SK-N-SH treated with all-trans-retinoic acid at 6 μM for 48 hours (cell line): ENCODE measurements at regions not wholly inside any gene's neighbourhood (a gene's known extent, or its start where the extent isn't known, plus 50 kb on each side); places are given as distances from the start of the nearest gene placed in this dataset.

Experiments used
- ATAC-seq: fragments of 200-7000 bp; cut with Tn5 transposase; 3 replicates; pipeline ENCODE4 v1.9.1; 2020; ENCODE audit warnings: mild to moderate bottlenecking, moderate library complexity
- BACH2 ChIP-seq: fragments of 250-450 bp; sonication (Bioruptor Pico); IDR thresholded peaks from 2 replicates; pipeline ENCODE4 v1.9.0; 2021; ENCODE audit warnings: mild to moderate bottlenecking, borderline replicate concordance
- CSDC2 ChIP-seq: fragments of 250-450 bp; sonication (Bioruptor Pico); IDR thresholded peaks from 2 replicates; pipeline ENCODE4 v1.5.0; 2020; ENCODE audit warnings: mild to moderate bottlenecking, moderate library complexity
- ESRRG ChIP-seq: fragments of 250-450 bp; sonication (Bioruptor Pico); IDR thresholded peaks from 2 replicates; pipeline ENCODE4 v1.6.1; 2021; ENCODE audit warnings: mild to moderate bottlenecking
- ISL1 ChIP-seq: fragments of 250-450 bp; sonication (Bioruptor Pico); IDR thresholded peaks from 2 replicates; pipeline ENCODE4 v2.1.2; 2022; ENCODE audit warnings: mild to moderate bottlenecking, moderate library complexity
- OSR1 ChIP-seq: fragments of 250-450 bp; sonication (Bioruptor Pico); IDR thresholded peaks from 2 replicates; pipeline ENCODE4 v1.8.0; 2022; ENCODE audit warnings: moderate library complexity, mild to moderate bottlenecking, inconsistent platforms
- RARB ChIP-seq: fragments of 250-450 bp; sonication (Bioruptor Pico); IDR thresholded peaks from 2 replicates; pipeline ENCODE4 v1.8.0; 2021; ENCODE audit warnings: mild to moderate bottlenecking, moderate library complexity
- SNAI2 ChIP-seq: fragments of 250-450 bp; sonication (Bioruptor Pico); IDR thresholded peaks from 2 replicates; pipeline ENCODE4 v1.5.0; 2020; ENCODE audit warnings: mild to moderate bottlenecking, moderate library complexity
- TCF4 ChIP-seq: fragments of 250-450 bp; sonication (Bioruptor Pico); IDR thresholded peaks from 2 replicates; pipeline ENCODE4 v1.8.0; 2021; ENCODE audit warnings: mild to moderate bottlenecking, moderate library complexity, borderline replicate concordance
- TOX ChIP-seq: fragments of 250-450 bp; sonication (Bioruptor Pico); IDR thresholded peaks from 2 replicates; pipeline ENCODE4 v1.8.0; 2021; ENCODE audit warnings: mild to moderate bottlenecking, moderate library complexity, borderline replicate concordance
- ZC3H10 ChIP-seq: fragments of 250-450 bp; sonication (Bioruptor Pico); IDR thresholded peaks from 2 replicates; pipeline ENCODE4 v1.5.1; 2021; ENCODE audit warnings: mild to moderate bottlenecking, moderate library complexity
- ZFP3 ChIP-seq: fragments of 250-450 bp; sonication (Bioruptor Pico); IDR thresholded peaks from 2 replicates; pipeline ENCODE4 v1.5.0; 2020; ENCODE audit warnings: mild to moderate bottlenecking, moderate library complexity
- ZFP30 ChIP-seq: fragments of 450-650 bp; formaldehyde crosslinking; IDR thresholded peaks from 2 replicates; pipeline ENCODE4 v1.5.0; 2022; ENCODE audit warnings: mild to moderate bottlenecking, moderate library complexity
- ZNF565 ChIP-seq: fragments of 450-650 bp; formaldehyde crosslinking; conservative IDR thresholded peaks from 2 replicates; pipeline ENCODE4 v1.5.0; 2020; ENCODE audit warnings: low read depth, mild to moderate bottlenecking, moderate library complexity
- ZNF70 ChIP-seq: fragments of 450-650 bp; formaldehyde crosslinking; IDR thresholded peaks from 2 replicates; pipeline ENCODE4 v1.5.0; 2020; ENCODE audit warnings: mild to moderate bottlenecking, moderate library complexity
- ZNF8 ChIP-seq: fragments of 450-650 bp; formaldehyde crosslinking; IDR thresholded peaks from 2 replicates; pipeline ENCODE4 v1.5.0; 2020; ENCODE audit warnings: mild to moderate bottlenecking, moderate library complexity
- TF ChIP-seq, protein P1 (sequence below): fragments of 250-450 bp; sonication (Bioruptor Pico); IDR thresholded peaks from 2 replicates; pipeline ENCODE4 v1.5.0; 2020; ENCODE audit warnings: mild to moderate bottlenecking, moderate library complexity
- TF ChIP-seq, protein P2 (sequence below): fragments of 250-450 bp; sonication (Bioruptor Pico); IDR thresholded peaks from 2 replicates; pipeline ENCODE4 v1.8.0; 2020; ENCODE audit warnings: mild to moderate bottlenecking, moderate library complexity, borderline replicate concordance
- TF ChIP-seq, protein P3 (sequence below): fragments of 250-450 bp; sonication (Bioruptor Pico); IDR thresholded peaks from 2 replicates; pipeline ENCODE4 v1.5.1; 2020; ENCODE audit warnings: low read depth, mild to moderate bottlenecking, moderate library complexity
- TF ChIP-seq, protein P4 (sequence below): fragments of 250-450 bp; sonication (Bioruptor Pico); IDR thresholded peaks from 2 replicates; pipeline ENCODE4 v1.8.0; 2021; ENCODE audit warnings: low read depth, mild to moderate bottlenecking, moderate library complexity, borderline replicate concordance

DNA sequence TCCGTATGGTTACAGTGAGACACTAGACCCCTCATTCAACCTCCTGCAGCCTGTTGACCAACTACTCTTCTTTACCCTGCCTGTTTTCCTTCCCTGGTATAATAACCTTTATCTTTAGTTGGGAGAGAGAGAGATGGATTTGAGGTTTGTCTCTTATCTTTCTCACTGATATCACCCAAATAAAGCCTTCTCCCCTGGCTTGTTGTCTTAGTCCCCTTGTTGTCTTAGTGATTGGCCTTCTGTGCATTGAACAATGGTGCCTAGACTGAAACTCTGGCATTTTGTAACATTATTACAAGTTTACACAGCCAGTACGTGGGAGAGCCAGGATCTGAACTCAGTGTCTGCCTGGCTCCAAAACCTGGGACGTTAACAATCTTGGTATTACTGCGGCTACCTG is 560.8 kb downstream of the HS3ST4 start:
- no peak for TF ChIP-seq ESRRG (CRISPR knock-in tag)
- TF ChIP-seq, protein P1, sequence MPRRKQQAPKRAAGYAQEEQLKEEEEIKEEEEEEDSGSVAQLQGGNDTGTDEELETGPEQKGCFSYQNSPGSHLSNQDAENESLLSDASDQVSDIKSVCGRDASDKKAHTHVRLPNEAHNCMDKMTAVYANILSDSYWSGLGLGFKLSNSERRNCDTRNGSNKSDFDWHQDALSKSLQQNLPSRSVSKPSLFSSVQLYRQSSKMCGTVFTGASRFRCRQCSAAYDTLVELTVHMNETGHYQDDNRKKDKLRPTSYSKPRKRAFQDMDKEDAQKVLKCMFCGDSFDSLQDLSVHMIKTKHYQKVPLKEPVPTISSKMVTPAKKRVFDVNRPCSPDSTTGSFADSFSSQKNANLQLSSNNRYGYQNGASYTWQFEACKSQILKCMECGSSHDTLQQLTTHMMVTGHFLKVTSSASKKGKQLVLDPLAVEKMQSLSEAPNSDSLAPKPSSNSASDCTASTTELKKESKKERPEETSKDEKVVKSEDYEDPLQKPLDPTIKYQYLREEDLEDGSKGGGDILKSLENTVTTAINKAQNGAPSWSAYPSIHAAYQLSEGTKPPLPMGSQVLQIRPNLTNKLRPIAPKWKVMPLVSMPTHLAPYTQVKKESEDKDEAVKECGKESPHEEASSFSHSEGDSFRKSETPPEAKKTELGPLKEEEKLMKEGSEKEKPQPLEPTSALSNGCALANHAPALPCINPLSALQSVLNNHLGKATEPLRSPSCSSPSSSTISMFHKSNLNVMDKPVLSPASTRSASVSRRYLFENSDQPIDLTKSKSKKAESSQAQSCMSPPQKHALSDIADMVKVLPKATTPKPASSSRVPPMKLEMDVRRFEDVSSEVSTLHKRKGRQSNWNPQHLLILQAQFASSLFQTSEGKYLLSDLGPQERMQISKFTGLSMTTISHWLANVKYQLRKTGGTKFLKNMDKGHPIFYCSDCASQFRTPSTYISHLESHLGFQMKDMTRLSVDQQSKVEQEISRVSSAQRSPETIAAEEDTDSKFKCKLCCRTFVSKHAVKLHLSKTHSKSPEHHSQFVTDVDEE (CRISPR knock-in tag), result no peak
- TF ChIP-seq ZNF70 (CRISPR knock-in tag), result no peak
- TF ChIP-seq ZNF8, result no peak
- TF ChIP-seq ZC3H10 (CRISPR knock-in tag), result no peak
- TF ChIP-seq, protein P2, sequence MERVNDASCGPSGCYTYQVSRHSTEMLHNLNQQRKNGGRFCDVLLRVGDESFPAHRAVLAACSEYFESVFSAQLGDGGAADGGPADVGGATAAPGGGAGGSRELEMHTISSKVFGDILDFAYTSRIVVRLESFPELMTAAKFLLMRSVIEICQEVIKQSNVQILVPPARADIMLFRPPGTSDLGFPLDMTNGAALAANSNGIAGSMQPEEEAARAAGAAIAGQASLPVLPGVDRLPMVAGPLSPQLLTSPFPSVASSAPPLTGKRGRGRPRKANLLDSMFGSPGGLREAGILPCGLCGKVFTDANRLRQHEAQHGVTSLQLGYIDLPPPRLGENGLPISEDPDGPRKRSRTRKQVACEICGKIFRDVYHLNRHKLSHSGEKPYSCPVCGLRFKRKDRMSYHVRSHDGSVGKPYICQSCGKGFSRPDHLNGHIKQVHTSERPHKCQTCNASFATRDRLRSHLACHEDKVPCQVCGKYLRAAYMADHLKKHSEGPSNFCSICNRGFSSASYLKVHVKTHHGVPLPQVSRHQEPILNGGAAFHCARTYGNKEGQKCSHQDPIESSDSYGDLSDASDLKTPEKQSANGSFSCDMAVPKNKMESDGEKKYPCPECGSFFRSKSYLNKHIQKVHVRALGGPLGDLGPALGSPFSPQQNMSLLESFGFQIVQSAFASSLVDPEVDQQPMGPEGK (CRISPR knock-in tag), result no peak
- no peak for TF ChIP-seq RARB (CRISPR knock-in tag)
- TF ChIP-seq, protein P3, sequence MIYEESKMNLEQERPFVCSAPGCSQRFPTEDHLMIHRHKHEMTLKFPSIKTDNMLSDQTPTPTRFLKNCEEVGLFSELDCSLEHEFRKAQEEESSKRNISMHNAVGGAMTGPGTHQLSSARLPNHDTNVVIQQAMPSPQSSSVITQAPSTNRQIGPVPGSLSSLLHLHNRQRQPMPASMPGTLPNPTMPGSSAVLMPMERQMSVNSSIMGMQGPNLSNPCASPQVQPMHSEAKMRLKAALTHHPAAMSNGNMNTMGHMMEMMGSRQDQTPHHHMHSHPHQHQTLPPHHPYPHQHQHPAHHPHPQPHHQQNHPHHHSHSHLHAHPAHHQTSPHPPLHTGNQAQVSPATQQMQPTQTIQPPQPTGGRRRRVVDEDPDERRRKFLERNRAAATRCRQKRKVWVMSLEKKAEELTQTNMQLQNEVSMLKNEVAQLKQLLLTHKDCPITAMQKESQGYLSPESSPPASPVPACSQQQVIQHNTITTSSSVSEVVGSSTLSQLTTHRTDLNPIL, result no peak
- no peak for TF ChIP-seq ISL1 (CRISPR knock-in tag)
- no peak for TF ChIP-seq ZNF565 (CRISPR knock-in tag)
- no peak for TF ChIP-seq BACH2
- no peak for ATAC-seq

DNA sequence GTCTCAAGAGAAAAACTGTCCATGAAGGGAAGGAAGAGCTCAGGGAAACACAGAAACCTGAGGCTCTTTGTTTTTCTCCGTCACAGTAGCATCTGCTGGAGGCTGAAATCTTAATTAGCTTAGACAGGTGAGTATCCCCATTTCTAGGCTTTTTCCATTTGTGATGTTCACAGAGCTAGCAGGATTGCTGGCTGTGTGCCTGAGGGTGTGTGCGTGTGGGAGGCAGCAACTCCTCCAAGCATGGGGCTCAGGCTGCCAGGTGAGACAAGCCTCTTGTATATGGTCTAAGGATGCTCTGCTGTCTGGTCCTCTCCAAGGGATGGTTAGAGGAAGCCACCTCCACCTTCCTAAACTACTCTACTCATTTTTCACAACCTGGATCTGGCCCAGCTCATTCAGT is 569.9 kb downstream of the HS3ST4 start:
- no peak for TF ChIP-seq BACH2
- no peak for TF ChIP-seq ZFP30 (CRISPR knock-in tag)
- TF ChIP-seq, protein P3, result no peak
- no peak for TF ChIP-seq ZNF70 (CRISPR knock-in tag)
- no peak for TF ChIP-seq TOX
- TF ChIP-seq, protein P1 (CRISPR knock-in tag), result no peak
- no peak for TF ChIP-seq ESRRG (CRISPR knock-in tag)
- TF ChIP-seq OSR1 (CRISPR knock-in tag), result no peak
- TF ChIP-seq ZFP3 (CRISPR knock-in tag), result no peak
- no peak for TF ChIP-seq CSDC2 (CRISPR knock-in tag)
- no peak for TF ChIP-seq ZC3H10 (CRISPR knock-in tag)
- ATAC-seq, result no peak

DNA sequence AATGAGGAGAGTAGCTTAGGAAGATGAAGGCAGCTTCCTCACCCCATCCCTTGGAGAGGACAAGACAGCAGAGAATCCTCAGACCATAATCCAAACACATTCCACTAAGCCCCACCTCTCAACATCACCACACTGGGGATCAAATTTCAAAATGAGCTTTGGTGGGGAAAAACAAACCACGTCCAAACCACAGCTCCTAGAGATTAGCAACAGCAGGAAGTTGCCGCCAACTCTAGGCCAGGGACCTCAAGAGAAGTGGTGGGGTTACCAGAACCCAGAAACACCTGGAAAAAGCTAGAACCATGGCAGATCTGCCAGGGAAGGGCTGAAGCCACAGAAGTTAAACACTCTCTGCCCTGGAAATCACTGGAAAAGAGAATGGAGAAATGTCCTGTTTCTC is 571.6 kb downstream of the HS3ST4 start:
- ATAC-seq, result no peak
- TF ChIP-seq ISL1 (CRISPR knock-in tag) (no peak), ZNF8 (no peak), ZFP3 (CRISPR knock-in tag) (no peak), SNAI2 (CRISPR knock-in tag) (no peak), ZC3H10 (CRISPR knock-in tag) (no peak), TOX (no peak), OSR1 (CRISPR knock-in tag) (no peak), ZNF565 (CRISPR knock-in tag) (no peak), TCF4 (CRISPR knock-in tag) (no peak), RARB (CRISPR knock-in tag) (no peak), ZFP30 (CRISPR knock-in tag) (no peak)
- TF ChIP-seq, protein P4, sequence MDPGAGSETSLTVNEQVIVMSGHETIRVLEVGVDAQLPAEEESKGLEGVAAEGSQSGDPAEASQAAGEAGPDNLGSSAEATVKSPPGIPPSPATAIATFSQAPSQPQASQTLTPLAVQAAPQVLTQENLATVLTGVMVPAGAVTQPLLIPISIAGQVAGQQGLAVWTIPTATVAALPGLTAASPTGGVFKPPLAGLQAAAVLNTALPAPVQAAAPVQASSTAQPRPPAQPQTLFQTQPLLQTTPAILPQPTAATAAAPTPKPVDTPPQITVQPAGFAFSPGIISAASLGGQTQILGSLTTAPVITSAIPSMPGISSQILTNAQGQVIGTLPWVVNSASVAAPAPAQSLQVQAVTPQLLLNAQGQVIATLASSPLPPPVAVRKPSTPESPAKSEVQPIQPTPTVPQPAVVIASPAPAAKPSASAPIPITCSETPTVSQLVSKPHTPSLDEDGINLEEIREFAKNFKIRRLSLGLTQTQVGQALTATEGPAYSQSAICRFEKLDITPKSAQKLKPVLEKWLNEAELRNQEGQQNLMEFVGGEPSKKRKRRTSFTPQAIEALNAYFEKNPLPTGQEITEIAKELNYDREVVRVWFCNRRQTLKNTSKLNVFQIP (CRISPR knock-in tag), result no peak
- TF ChIP-seq, protein P1 (CRISPR knock-in tag), result no peak
- TF ChIP-seq, protein P2 (CRISPR knock-in tag), result no peak
- TF ChIP-seq, all 23 proteins: peak for 0
